HL-60 (cell line): ENCODE measurements at regions not wholly inside any gene's neighbourhood (a gene's known extent, or its start where the extent isn't known, plus 50 kb on each side); places are given as distances from the start of the nearest gene placed in this dataset.

ENCODE experiments used
- DNase-seq, 2 experiments: peaks; one replicate each; pipeline ENCODE4 v3.0.0-alpha.2; 2010 to 2020; ENCODE audit warnings: low read depth in 1 of 2, low spot score in 1 of 2
- H3K27ac ChIP-seq: fragments of 250-450 bp; sonication (Bioruptor Pico); replicated peaks from 2 replicates; pipeline ENCODE4 v1.5.1; 2020; ENCODE audit warnings: mild to moderate bottlenecking, moderate library complexity
- H3K27me3 ChIP-seq: fragments of 250-450 bp; sonication (Bioruptor Pico); 2 replicates; pipeline ENCODE4 v1.5.1; 2021; ENCODE audit warnings: mild to moderate bottlenecking, moderate library complexity; ENCODE audit not compliant: insufficient read depth, poor library complexity, severe bottlenecking
- H3K4me3 ChIP-seq: replicated peaks from 2 replicates; pipeline ENCODE4 v1.5.1; 2011; ENCODE audit warnings: mild to moderate bottlenecking, control low read depth, low read length; ENCODE audit not compliant: insufficient read depth
- CTCF ChIP-seq: IDR thresholded peaks from one replicate; pipeline ENCODE4 v1.5.1; 2011; ENCODE audit warnings: low read length, control low read depth, inconsistent platforms; ENCODE audit not compliant: insufficient read depth
- GABPA ChIP-seq: IDR thresholded peaks from 2 replicates; pipeline ENCODE4 v1.6.1; 2012; ENCODE audit warnings: low read depth
- POLR2AphosphoS5 ChIP-seq: IDR thresholded peaks from 2 replicates; pipeline ENCODE4 v1.6.1; 2012; ENCODE audit warnings: low read depth
- REST ChIP-seq: IDR thresholded peaks from 2 replicates; pipeline ENCODE4 v1.6.1; 2012; ENCODE audit warnings: low read depth; ENCODE audit not compliant: insufficient replicate concordance
- SPI1 ChIP-seq: IDR thresholded peaks from 2 replicates; pipeline ENCODE4 v1.6.1; 2012; ENCODE audit warnings: low read depth, mild to moderate bottlenecking, borderline replicate concordance

DNA sequence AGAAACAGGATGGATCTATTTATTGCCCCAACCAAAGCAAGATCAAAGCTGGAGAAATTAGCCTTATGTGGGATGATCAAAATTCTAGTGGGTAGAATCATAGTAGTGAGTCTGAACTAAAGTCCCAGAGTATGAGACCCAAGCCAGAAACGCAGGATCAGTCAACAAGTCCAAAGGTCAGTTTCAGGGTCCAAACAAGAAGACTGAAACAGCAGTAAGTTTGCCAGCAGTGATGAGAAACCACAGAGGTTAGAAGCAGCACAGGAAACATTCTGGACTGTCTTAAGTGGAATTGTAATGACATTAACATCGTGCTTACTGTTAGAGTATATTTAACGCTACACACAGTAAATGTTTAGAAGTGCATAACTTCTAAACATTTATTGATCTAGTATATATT, 251.0 kb downstream of the LRRIQ3 start:
- no peak overlapping the region for H3K27ac ChIP-seq

DNA sequence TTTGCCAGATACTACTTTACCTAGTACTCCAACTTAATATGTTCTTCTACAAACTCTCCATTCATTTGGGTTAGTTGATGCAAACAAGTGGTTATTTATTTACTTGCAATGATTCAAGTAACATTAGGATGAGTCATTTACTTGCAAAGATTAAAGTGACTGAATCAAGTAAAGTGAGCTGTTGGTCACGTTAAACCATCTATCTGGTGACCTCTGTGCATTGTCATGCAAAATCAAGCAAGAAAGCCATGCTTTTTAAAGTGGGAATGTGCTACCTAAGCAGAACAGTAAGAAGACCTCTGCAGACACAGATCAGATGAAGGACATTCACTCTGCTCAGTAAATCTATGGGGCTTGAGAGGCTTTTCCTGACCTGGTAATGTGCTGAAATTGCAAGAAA, 254.7 kb downstream of the LRRIQ3 start:
- DNase-seq: no peak
- H3K4me3 ChIP-seq: no peak overlapping the region
- TF ChIP-seq REST (no peak), CTCF (no peak), GABPA (no peak), SPI1 (no peak), POLR2AphosphoS5 (no peak)
- no peaks in the 10 kb centered on the region for H3K27me3 ChIP-seq
- no peak overlapping the region for H3K27ac ChIP-seq

More for the DNA sequence above, 251.0 kb downstream of the LRRIQ3 start:
- TF ChIP-seq REST (no peak), CTCF (no peak), SPI1 (no peak), GABPA (no peak), POLR2AphosphoS5 (no peak)
- Histone ChIP-seq H3K27me3 (no peaks in the 10 kb centered on the region), H3K4me3 (no peak overlapping the region)
- DNase-seq: no peak

- Histone ChIP-seq H3K27ac (no peak overlapping the region), H3K27me3 (no peaks in the 10 kb centered on the region), H3K4me3 (no peak overlapping the region)
- TF ChIP-seq GABPA: no peak
- TF ChIP-seq REST: no peak
- TF ChIP-seq CTCF: no peak
- no peak for TF ChIP-seq SPI1
- no peak for TF ChIP-seq POLR2AphosphoS5
- no peak for DNase-seq
These were observed 267.7 kb downstream of the LRRIQ3 start for GRCh38 chr1:73930293-73930692.
